Trophoblast cell (in vitro differentiated cells and primary cell): ENCODE measurements at regions not wholly inside any gene's neighbourhood (a gene's known extent, or its start where the extent isn't known, plus 50 kb on each side); places are given as distances from the start of the nearest gene placed in this dataset.

Experiments
- DNase-seq, 2 donors: peaks; one replicate each; pipeline ENCODE4 v3.0.0-alpha.2; 2016
- H2AFZ ChIP-seq: 2 replicates; pipeline ENCODE4 v1.6.1; 2013; ENCODE audit warnings: low read length, moderate library complexity, mild to moderate bottlenecking; ENCODE audit not compliant: insufficient read depth, poor library complexity
- H2AK5ac ChIP-seq: 2 replicates; pipeline ENCODE4 v1.6.1; 2013; ENCODE audit warnings: mild to moderate bottlenecking, low read length
- H2BK120ac ChIP-seq: 2 replicates; pipeline ENCODE4 v1.6.1; 2013; ENCODE audit warnings: low read length, mild to moderate bottlenecking, moderate library complexity; ENCODE audit not compliant: insufficient read depth, poor library complexity
- H2BK12ac ChIP-seq: 2 replicates; pipeline ENCODE4 v1.6.1; 2013; ENCODE audit warnings: mild to moderate bottlenecking, low read length, moderate library complexity
- H2BK5ac ChIP-seq: 2 replicates; pipeline ENCODE4 v1.6.1; 2013; ENCODE audit warnings: low read length, low read depth, moderate library complexity, mild to moderate bottlenecking; ENCODE audit not compliant: poor library complexity
- H3K14ac ChIP-seq: 2 replicates; pipeline ENCODE4 v1.6.1; 2013; ENCODE audit warnings: mild to moderate bottlenecking, low read length
- H3K18ac ChIP-seq: 2 replicates; pipeline ENCODE4 v1.6.1; 2013; ENCODE audit warnings: mild to moderate bottlenecking, low read length
- H3K23ac ChIP-seq: 2 replicates; pipeline ENCODE4 v1.6.1; 2013; ENCODE audit warnings: low read length
- H3K27ac ChIP-seq: 2 replicates; pipeline ENCODE4 v1.5.1; 2013; ENCODE audit warnings: low read depth, mild to moderate bottlenecking, inconsistent platforms, low read length, moderate library complexity
- H3K27me3 ChIP-seq: 2 replicates; pipeline ENCODE4 v1.6.1; 2013; ENCODE audit warnings: inconsistent platforms, mild to moderate bottlenecking, low read length, moderate library complexity; ENCODE audit not compliant: insufficient read depth
- H3K36me3 ChIP-seq, 2 experiments: 1 replicate in 1 of 2; 2 replicates in 1 of 2; pipeline ENCODE4 v1.6.1; 2013; ENCODE audit warnings: low read length in 2 of 2, mild to moderate bottlenecking in 2 of 2, moderate library complexity in 1 of 2; ENCODE audit not compliant: insufficient read depth in 2 of 2, control insufficient read depth in 1 of 2
- H3K4ac ChIP-seq: 2 replicates; pipeline ENCODE4 v1.6.1; 2013; ENCODE audit warnings: low read depth, mild to moderate bottlenecking, low read length, moderate library complexity
- H3K4me1 ChIP-seq, 2 experiments: 1 replicate in 1 of 2; 2 replicates in 1 of 2; pipeline ENCODE4 v1.6.1; 2013; ENCODE audit warnings: low read length in 2 of 2, mild to moderate bottlenecking in 2 of 2, moderate library complexity in 1 of 2; ENCODE audit not compliant: insufficient read depth in 2 of 2, control insufficient read depth in 1 of 2
- H3K4me2 ChIP-seq: 2 replicates; pipeline ENCODE4 v1.6.1; 2013; ENCODE audit warnings: inconsistent platforms, mild to moderate bottlenecking, low read length, moderate library complexity
- H3K4me3 ChIP-seq: 2 replicates; pipeline ENCODE4 v1.5.1; 2013; ENCODE audit warnings: mild to moderate bottlenecking, low read depth, low read length, inconsistent platforms
- H3K79me1 ChIP-seq: one replicate; pipeline ENCODE4 v1.6.1; 2013; ENCODE audit warnings: low read length
- H3K79me2 ChIP-seq: 2 replicates; pipeline ENCODE4 v1.6.1; 2013; ENCODE audit warnings: low read length, mild to moderate bottlenecking; ENCODE audit not compliant: control insufficient read depth, insufficient read depth, poor library complexity
- H3K9ac ChIP-seq: 2 replicates; pipeline ENCODE4 v1.6.1; 2013; ENCODE audit warnings: mild to moderate bottlenecking, low read length
- H3K9me3 ChIP-seq: 2 replicates; pipeline ENCODE4 v1.6.1; 2013; ENCODE audit warnings: low read depth, mild to moderate bottlenecking, control low read depth, inconsistent platforms, low read length; ENCODE audit not compliant: insufficient read depth
- H4K12ac ChIP-seq: 2 replicates; pipeline ENCODE4 v1.6.1; 2013; ENCODE audit warnings: low read depth, mild to moderate bottlenecking, low read length, moderate library complexity
- H4K8ac ChIP-seq: 2 replicates; pipeline ENCODE4 v1.6.1; 2013; ENCODE audit warnings: low read depth, mild to moderate bottlenecking, low read length, moderate library complexity
- H4K91ac ChIP-seq: one replicate; pipeline ENCODE4 v1.6.1; 2013; ENCODE audit warnings: low read depth, mild to moderate bottlenecking, low read length, moderate library complexity
- WGBS: extraction: QIAGEN DNeasy Blood & Tissue Kit; methylation state at CpG from one replicate; pipeline ENCODE4 v1.1.7; 2013; ENCODE audit warnings: missing lambda C conversion rate; ENCODE audit not compliant: insufficient read length, insufficient coverage; ENCODE audit errors: extremely low coverage; 5-methylcytosine and 5-hydroxymethylcytosine counted together

DNA sequence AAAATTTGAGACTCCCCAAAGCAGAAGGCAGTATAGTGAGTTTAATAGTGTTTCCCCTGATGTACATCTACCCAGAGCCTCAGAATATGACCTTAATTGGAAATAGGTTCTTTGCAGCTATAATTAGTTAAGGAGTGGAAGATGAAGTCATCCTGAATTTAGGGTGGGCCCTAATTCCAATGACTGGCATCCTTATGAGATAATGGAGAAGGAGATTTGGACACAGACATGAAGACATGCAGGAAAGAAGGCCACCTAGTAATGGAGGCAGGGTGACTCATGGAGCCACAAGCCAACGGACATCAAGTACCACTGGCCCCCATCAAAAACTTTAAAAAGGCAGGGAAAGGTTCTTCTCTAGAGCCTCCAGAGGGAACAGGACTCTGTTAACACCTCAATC lies 308.9 kb downstream of the TXNL1 start:
- no peak overlapping the region for H2BK5ac ChIP-seq
- H3K23ac ChIP-seq, result no peak overlapping the region
- H3K9ac ChIP-seq, result no peak overlapping the region
- H4K91ac ChIP-seq, result no peak overlapping the region
- H3K9me3 ChIP-seq, result no peaks in the 10 kb centered on the region
- H2BK120ac ChIP-seq, result no peak overlapping the region
- no peak for DNase-seq
- no peak overlapping the region for H4K8ac ChIP-seq
- no CpG with 5 or more reads among the region's 1 CpG for WGBS
- no peaks in the 10 kb centered on the region for H3K79me1 ChIP-seq
- H2AK5ac ChIP-seq, result no peak overlapping the region
- no peak overlapping the region for H3K4me3 ChIP-seq
- no peaks in the 10 kb centered on the region for H3K79me2 ChIP-seq
- no peak overlapping the region for H4K12ac ChIP-seq
- no peaks in the 10 kb centered on the region for H3K4me1 ChIP-seq
- H3K4ac ChIP-seq, result no peak overlapping the region
- H2BK12ac ChIP-seq, result no peak overlapping the region
- no peak overlapping the region for H2AFZ ChIP-seq
- no peak overlapping the region for H3K27ac ChIP-seq
- no peaks in the 10 kb centered on the region for H3K27me3 ChIP-seq
- no peaks in the 10 kb centered on the region for H3K36me3 ChIP-seq
- no peak overlapping the region for H3K4me2 ChIP-seq
- H3K18ac ChIP-seq, result no peak overlapping the region
- H3K14ac ChIP-seq, result no peak overlapping the region

DNA sequence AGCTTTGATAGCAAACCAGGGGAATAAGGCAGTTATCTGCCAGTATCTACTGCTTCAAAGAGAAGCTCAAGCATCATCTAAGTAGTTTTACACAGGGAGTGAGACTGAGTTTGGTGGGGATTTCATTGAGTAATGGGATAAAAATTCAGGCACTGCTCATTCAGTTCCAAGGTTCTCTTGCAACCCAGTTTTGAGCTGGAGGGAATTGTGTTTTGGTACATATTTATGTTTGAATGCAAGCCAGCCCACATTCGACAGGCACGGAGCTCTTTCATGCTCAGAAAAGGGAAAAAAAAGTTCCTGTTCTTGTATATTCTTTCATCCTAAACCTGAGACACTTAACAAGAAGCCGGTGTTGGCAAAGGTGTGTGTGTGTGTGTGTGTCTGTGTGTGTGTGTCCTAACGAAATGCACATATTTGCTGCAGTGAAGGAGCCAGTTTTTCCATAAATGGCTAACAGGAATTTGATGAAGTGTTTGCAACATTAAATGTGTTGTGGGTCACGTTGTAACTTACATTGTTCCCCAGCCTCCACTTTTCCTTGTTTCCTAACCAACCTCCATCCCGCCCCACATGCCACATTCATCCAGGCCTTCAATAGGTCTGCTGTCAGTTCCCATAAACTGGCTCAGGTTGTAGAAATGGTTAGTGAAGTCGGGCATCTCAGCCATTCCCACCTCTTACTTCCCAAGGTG lies 311.1 kb downstream of the TXNL1 start:
- Histone ChIP-seq H2AFZ (no peak overlapping the region), H3K18ac (no peak overlapping the region), H3K4ac (no peak overlapping the region), H2AK5ac (no peak overlapping the region), H3K9me3 (no peaks in the 10 kb centered on the region), H3K9ac (no peak overlapping the region), H3K27ac (no peak overlapping the region), H3K79me2 (no peaks in the 10 kb centered on the region), H3K4me2 (no peak overlapping the region), H4K12ac (no peak overlapping the region), H3K79me1 (no peaks in the 10 kb centered on the region), H3K4me3 (no peak overlapping the region), H3K14ac (no peak overlapping the region), H4K91ac (no peak overlapping the region), H4K8ac (no peak overlapping the region), H3K36me3 (no peaks in the 10 kb centered on the region), H3K27me3 (no peaks in the 10 kb centered on the region), H2BK12ac (no peak overlapping the region), H2BK120ac (no peak overlapping the region), H3K23ac (no peak overlapping the region), H3K4me1 (peaks cover 0 to under 1% of the 10 kb centered on the region in 2 experiments), H2BK5ac (no peak overlapping the region)
- WGBS, result no CpG with 5 or more reads among the region's 7 CpGs
- DNase-seq, result no peak

DNA sequence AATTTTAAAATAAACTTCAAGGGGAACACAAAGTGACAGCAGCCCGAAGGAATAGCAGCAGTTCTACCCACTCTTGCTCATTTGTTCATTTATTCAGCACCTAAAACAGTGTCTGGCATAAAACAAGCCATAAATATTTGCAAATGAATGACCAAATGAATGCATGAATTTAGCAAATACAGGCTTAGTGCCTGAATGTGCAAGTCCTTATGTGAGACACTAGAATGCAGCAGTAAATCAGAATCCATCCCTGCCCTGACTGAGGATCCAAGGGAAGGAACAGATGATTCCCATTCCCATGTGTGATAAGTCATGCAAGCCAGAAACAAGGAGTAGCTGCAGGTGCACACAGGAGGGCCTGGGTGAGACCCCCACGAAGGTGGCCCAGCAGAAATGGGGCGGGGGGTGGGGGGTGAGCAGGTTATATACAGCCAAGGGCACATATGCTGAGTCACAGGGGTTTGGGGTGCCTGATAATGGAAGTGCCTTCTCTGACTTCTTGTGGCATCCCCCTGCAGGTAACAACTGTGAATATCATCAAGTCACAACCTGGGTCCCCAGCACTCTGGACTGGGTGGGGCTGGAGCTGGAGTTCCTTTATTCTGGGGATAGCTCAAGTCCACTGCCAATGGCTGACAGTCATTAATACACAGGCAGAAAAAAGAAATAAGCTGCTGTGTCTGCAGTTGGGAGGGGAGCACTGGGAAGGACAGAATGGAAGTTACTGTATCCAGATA lies 311.9 kb downstream of the TXNL1 start:
- H4K12ac ChIP-seq, result no peak overlapping the region
- no peak overlapping the region for H4K8ac ChIP-seq
- no peak overlapping the region for H2BK12ac ChIP-seq
- no peaks in the 10 kb centered on the region for H3K79me2 ChIP-seq
- no peak overlapping the region for H3K9ac ChIP-seq
- H2BK5ac ChIP-seq, result no peak overlapping the region
- H3K27ac ChIP-seq, result no peak overlapping the region
- no peak overlapping the region for H3K4me3 ChIP-seq
- DNase-seq, result no peak
- H3K79me1 ChIP-seq, result no peaks in the 10 kb centered on the region
- H3K4me2 ChIP-seq, result no peak overlapping the region
- H3K36me3 ChIP-seq, result no peaks in the 10 kb centered on the region
- no peak overlapping the region for H2AFZ ChIP-seq
- H2BK120ac ChIP-seq, result no peak overlapping the region
- no CpG with 5 or more reads among the region's 3 CpGs for WGBS
- no peak overlapping the region for H3K23ac ChIP-seq
- H3K27me3 ChIP-seq, result no peaks in the 10 kb centered on the region
- H3K9me3 ChIP-seq, result no peaks in the 10 kb centered on the region
- no peak overlapping the region for H3K18ac ChIP-seq
- no peak overlapping the region for H4K91ac ChIP-seq
- peaks cover 0 to 1% of the 10 kb centered on the region in 2 experiments for H3K4me1 ChIP-seq
- H2AK5ac ChIP-seq, result no peak overlapping the region
- no peak overlapping the region for H3K4ac ChIP-seq
- H3K14ac ChIP-seq, result no peak overlapping the region

DNA sequence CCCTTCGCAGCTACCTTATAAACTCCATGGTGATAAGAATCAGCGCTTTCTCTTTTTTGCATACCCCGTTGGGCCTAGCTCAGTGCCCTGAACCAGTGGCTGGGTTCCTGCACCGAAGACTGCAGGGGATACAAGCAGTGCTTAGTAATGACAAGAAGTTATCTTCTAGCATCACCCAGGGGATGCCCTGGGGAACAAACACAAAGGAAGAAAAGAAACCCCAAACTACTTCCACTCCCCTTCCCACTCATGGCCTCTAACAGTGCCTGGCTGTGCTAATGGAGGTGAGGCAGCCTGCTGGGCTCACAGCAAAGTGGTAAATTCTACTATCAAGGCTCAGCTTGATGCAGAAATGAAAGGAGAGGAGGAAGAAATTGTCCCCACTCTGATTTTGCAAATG lies 314.7 kb downstream of the TXNL1 start:
- H3K4me2 ChIP-seq, result no peak overlapping the region
- no peak for DNase-seq
- H3K27me3 ChIP-seq, result no peaks in the 10 kb centered on the region
- peaks cover 0 to 1% of the 10 kb centered on the region in 2 experiments for H3K4me1 ChIP-seq
- H3K4ac ChIP-seq, result no peak overlapping the region
- no peak overlapping the region for H3K18ac ChIP-seq
- no CpG with 5 or more reads among the region's 4 CpGs for WGBS
- no peak overlapping the region for H2BK5ac ChIP-seq
- no peak overlapping the region for H2BK120ac ChIP-seq
- no peaks in the 10 kb centered on the region for H3K79me2 ChIP-seq
- no peak overlapping the region for H3K23ac ChIP-seq
- no peak overlapping the region for H2AFZ ChIP-seq
- H3K27ac ChIP-seq, result no peak overlapping the region
- H4K8ac ChIP-seq, result no peak overlapping the region
- no peak overlapping the region for H2AK5ac ChIP-seq
- H3K36me3 ChIP-seq, result no peaks in the 10 kb centered on the region
- no peak overlapping the region for H3K9ac ChIP-seq
- H3K14ac ChIP-seq, result no peak overlapping the region
- no peaks in the 10 kb centered on the region for H3K79me1 ChIP-seq
- H3K4me3 ChIP-seq, result no peak overlapping the region
- H3K9me3 ChIP-seq, result no peaks in the 10 kb centered on the region
- no peak overlapping the region for H4K12ac ChIP-seq
- H4K91ac ChIP-seq, result no peak overlapping the region
- H2BK12ac ChIP-seq, result no peak overlapping the region
